IMR-90 (cell line): ENCODE measurements at regions not wholly inside any gene's neighbourhood (a gene's known extent, or its start where the extent isn't known, plus 50 kb on each side); places are given as distances from the start of the nearest gene placed in this dataset.

ENCODE experiments used
- ATAC-seq: fragments of 200-7000 bp; cut with Tn5 transposase; 2 replicates; pipeline ENCODE4 v1.9.1; 2020; ENCODE audit warnings: low read depth, mild to moderate bottlenecking, moderate library complexity
- BruUV-seq: library from RNA; stranded (reverse); fragments of 400-500 nt; replicated peaks from 2 replicates; lab custom pipeline; 2021; lab: Mats Ljungman, UMichigan
- CTCF ChIA-PET: fragments of 300-600 bp; formaldehyde crosslinking; extraction: SDS; loops from one replicate; lab custom pipeline; 2021; ENCODE audit warnings: antibody characterized with exemption; lab: Yijun Ruan, JAX
- POLR2A ChIA-PET: fragments of 300-600 bp; sonication (Branson Sonifier 250); formaldehyde crosslinking; loops from one replicate; lab custom pipeline; 2022; ENCODE audit warnings: antibody characterized with exemption; ENCODE audit not compliant: unreplicated experiment; lab: Charles Lee
- DNase-seq: peaks from one replicate; pipeline ENCODE4 v3.0.0; 2013
- H2AFZ ChIP-seq: replicated peaks from 2 replicates; pipeline ENCODE3; 2013; ENCODE audit warnings: low read length, mild to moderate bottlenecking; ENCODE audit not compliant: poor library complexity
- H2AK5ac ChIP-seq: 2 replicates; pipeline ENCODE4 v1.6.1; 2013; ENCODE audit warnings: low read depth, low read length, inconsistent platforms
- H2AK9ac ChIP-seq: replicated peaks from 2 replicates; pipeline ENCODE3; 2013; ENCODE audit warnings: mild to moderate bottlenecking, low read depth, low read length, moderate library complexity; ENCODE audit not compliant: poor library complexity
- H2BK120ac ChIP-seq: 2 replicates; pipeline ENCODE4 v1.6.1; 2013; ENCODE audit warnings: low read depth, low read length, inconsistent platforms
- H2BK15ac ChIP-seq: 3 replicates; pipeline ENCODE4 v1.6.1; 2013; ENCODE audit warnings: low read depth, low read length, inconsistent platforms
- H2BK20ac ChIP-seq: 2 replicates; pipeline ENCODE4 v1.6.1; 2013; ENCODE audit warnings: low read depth, mild to moderate bottlenecking, inconsistent platforms, low read length, moderate library complexity
- H2BK5ac ChIP-seq: 2 replicates; pipeline ENCODE4 v1.6.1; 2013; ENCODE audit warnings: mild to moderate bottlenecking, low read depth, low read length, inconsistent platforms; ENCODE audit not compliant: poor library complexity, severe bottlenecking
- H3K14ac ChIP-seq: replicated peaks from 2 replicates; pipeline ENCODE4 v1.6.1; 2013; ENCODE audit warnings: low read depth, low read length, inconsistent platforms
- H3K18ac ChIP-seq: 2 replicates; pipeline ENCODE4 v1.6.1; 2013; ENCODE audit warnings: low read depth, low read length, control low read depth
- H3K23ac ChIP-seq: 2 replicates; pipeline ENCODE4 v1.6.1; 2013; ENCODE audit warnings: low read depth, low read length, inconsistent platforms
- H3K27ac ChIP-seq: 2 replicates; pipeline ENCODE4 v1.5.1; 2013; ENCODE audit warnings: mild to moderate bottlenecking, control low read depth, low read length; ENCODE audit not compliant: insufficient read depth
- H3K27me3 ChIP-seq: 2 replicates; pipeline ENCODE4 v1.6.1; 2013; ENCODE audit warnings: low read length; ENCODE audit not compliant: control insufficient read depth, insufficient read depth
- H3K36me3 ChIP-seq: 2 replicates; pipeline ENCODE4 v1.6.1; 2013; ENCODE audit warnings: low read length, mixed read lengths; ENCODE audit not compliant: control insufficient read depth, insufficient read depth
- H3K4ac ChIP-seq: 2 replicates; pipeline ENCODE4 v1.6.1; 2013; ENCODE audit warnings: low read depth, low read length, inconsistent platforms
- H3K4me1 ChIP-seq: 2 replicates; pipeline ENCODE4 v1.6.1; 2013; ENCODE audit warnings: low read length, mixed read lengths; ENCODE audit not compliant: control insufficient read depth, insufficient read depth
- H3K4me2 ChIP-seq: 2 replicates; pipeline ENCODE4 v1.6.1; 2013; ENCODE audit warnings: low read depth, mild to moderate bottlenecking, control low read depth, low read length, moderate library complexity
- H3K4me3 ChIP-seq: 2 replicates; pipeline ENCODE4 v1.5.1; 2013; ENCODE audit warnings: low read depth, mild to moderate bottlenecking, control low read depth, low read length, moderate library complexity; ENCODE audit not compliant: insufficient read depth
- H3K56ac ChIP-seq: 2 replicates; pipeline ENCODE4 v1.6.1; 2013; ENCODE audit warnings: low read length, inconsistent platforms; ENCODE audit not compliant: insufficient read depth; ENCODE audit errors: extremely low read depth
- H3K79me1 ChIP-seq, 2 experiments: 2 replicates each; pipeline ENCODE4 v1.6.1; 2013; ENCODE audit warnings: low read length in 2 of 2, inconsistent platforms in 1 of 2, low read depth in 1 of 2
- H3K9ac ChIP-seq: 2 replicates; pipeline ENCODE4 v1.6.1; 2013; ENCODE audit warnings: low read depth, low read length, control low read depth
- H3K9me1 ChIP-seq: 2 replicates; pipeline ENCODE4 v1.6.1; 2013; ENCODE audit warnings: low read length, inconsistent platforms; ENCODE audit not compliant: insufficient read depth
- H3K9me3 ChIP-seq: 2 replicates; pipeline ENCODE4 v1.6.1; 2013; ENCODE audit warnings: low read length; ENCODE audit not compliant: control insufficient read depth, insufficient read depth
- H4K20me1 ChIP-seq: 2 replicates; pipeline ENCODE4 v1.6.1; 2013; ENCODE audit warnings: low read length, inconsistent platforms; ENCODE audit not compliant: insufficient read depth
- H4K5ac ChIP-seq: 2 replicates; pipeline ENCODE4 v1.6.1; 2013; ENCODE audit warnings: mild to moderate bottlenecking, low read depth, low read length, control low read depth
- H4K8ac ChIP-seq, 2 experiments: 2 replicates each; pipeline ENCODE4 v1.6.1; 2013; ENCODE audit warnings: low read depth in 2 of 2, low read length in 2 of 2, control low read depth in 1 of 2, inconsistent platforms in 1 of 2
- H4K91ac ChIP-seq: 2 replicates; pipeline ENCODE4 v1.6.1; 2013; ENCODE audit warnings: low read depth, low read length, inconsistent platforms; ENCODE audit not compliant: insufficient read depth
- BHLHE40 ChIP-seq: fragments of 150-350 bp; IDR thresholded peaks from 2 replicates; pipeline ENCODE4 v1.6.1; 2016; ENCODE audit warnings: mild to moderate bottlenecking, low read depth, low read length
- CHD1 ChIP-seq: IDR thresholded peaks from 2 replicates; pipeline ENCODE4 v1.6.1; 2012; ENCODE audit warnings: low read depth, low read length, improper control_type of control experiment
- MAFK ChIP-seq: IDR thresholded peaks from 2 replicates; pipeline ENCODE4 v1.6.1; 2012; ENCODE audit warnings: low read depth, low read length, improper control_type of control experiment
- MAZ ChIP-seq: IDR thresholded peaks from 2 replicates; pipeline ENCODE4 v1.6.1; 2012; ENCODE audit warnings: low read depth, mild to moderate bottlenecking, low read length, improper control_type of control experiment, moderate library complexity, borderline replicate concordance
- MXI1 ChIP-seq: IDR thresholded peaks from 2 replicates; pipeline ENCODE4 v1.6.1; 2012; ENCODE audit warnings: low read depth, mild to moderate bottlenecking, low read length, moderate library complexity, borderline replicate concordance
- NFE2L2 ChIP-seq: fragments of 150-350 bp; IDR thresholded peaks from 2 replicates; pipeline ENCODE4 v1.6.1; 2016; ENCODE audit warnings: low read depth, mild to moderate bottlenecking, low read length
- POLR2A ChIP-seq: IDR thresholded peaks from 2 replicates; pipeline ENCODE4 v1.6.1; 2012; ENCODE audit warnings: mild to moderate bottlenecking, low read depth, low read length
- RAD21 ChIP-seq: IDR thresholded peaks from 2 replicates; pipeline ENCODE4 v1.6.1; 2012; ENCODE audit warnings: low read length, improper control_type of control experiment
- RFX5 ChIP-seq: IDR thresholded peaks from 2 replicates; pipeline ENCODE4 v1.8.0; 2012; ENCODE audit warnings: low read depth, mild to moderate bottlenecking, low read length, moderate library complexity
- WGBS, 2 experiments: methylation state at CpG; one replicate each; pipeline versions ENCODE4 v1.1.5 to v1.1.7; 2013; ENCODE audit warnings: missing lambda C conversion rate in 2 of 2; ENCODE audit not compliant: insufficient read length in 1 of 2; ENCODE audit errors: extremely low coverage in 2 of 2; 5-methylcytosine and 5-hydroxymethylcytosine counted together
- dilution Hi-C: fragments of 300-500 bp; cut with HindIII; formaldehyde crosslinking; loops from one replicate; pipeline ENCODE4 v1.14.3; 2018; ENCODE audit warnings: low sequenced_read_pairs; ENCODE audit not compliant: unreplicated experiment
- in situ Hi-C: fragments of 300-500 bp; cut with MboI; formaldehyde crosslinking; loops from 3 replicates; pipeline ENCODE4 v1.14.3; 2019; ENCODE audit warnings: low sequenced_read_pairs, inconsistent platforms, mixed read lengths
- intact Hi-C: fragments of 100-400 bp; cut with micrococcal nuclease; formaldehyde crosslinking; loops from 2 replicates; pipeline ENCODE4 v1.10.0; 2022
- TF ChIP-seq, protein P1 (sequence below): conservative IDR thresholded peaks from 2 replicates; pipeline ENCODE4 v1.5.1; 2012; ENCODE audit warnings: mild to moderate bottlenecking, low read depth, low read length, improper control_type of control experiment
- TF ChIP-seq, protein P2 (sequence below): fragments of 150-350 bp; IDR thresholded peaks from 2 replicates; pipeline ENCODE4 v1.6.1; 2016; ENCODE audit warnings: low read depth, mild to moderate bottlenecking, low read length, moderate library complexity, borderline replicate concordance
- TF ChIP-seq, protein P3 (sequence below): fragments of 150-350 bp; IDR thresholded peaks from 2 replicates; pipeline ENCODE4 v1.6.1; 2017; ENCODE audit warnings: mild to moderate bottlenecking, antibody characterized with exemption, low read length, low read depth

DNA sequence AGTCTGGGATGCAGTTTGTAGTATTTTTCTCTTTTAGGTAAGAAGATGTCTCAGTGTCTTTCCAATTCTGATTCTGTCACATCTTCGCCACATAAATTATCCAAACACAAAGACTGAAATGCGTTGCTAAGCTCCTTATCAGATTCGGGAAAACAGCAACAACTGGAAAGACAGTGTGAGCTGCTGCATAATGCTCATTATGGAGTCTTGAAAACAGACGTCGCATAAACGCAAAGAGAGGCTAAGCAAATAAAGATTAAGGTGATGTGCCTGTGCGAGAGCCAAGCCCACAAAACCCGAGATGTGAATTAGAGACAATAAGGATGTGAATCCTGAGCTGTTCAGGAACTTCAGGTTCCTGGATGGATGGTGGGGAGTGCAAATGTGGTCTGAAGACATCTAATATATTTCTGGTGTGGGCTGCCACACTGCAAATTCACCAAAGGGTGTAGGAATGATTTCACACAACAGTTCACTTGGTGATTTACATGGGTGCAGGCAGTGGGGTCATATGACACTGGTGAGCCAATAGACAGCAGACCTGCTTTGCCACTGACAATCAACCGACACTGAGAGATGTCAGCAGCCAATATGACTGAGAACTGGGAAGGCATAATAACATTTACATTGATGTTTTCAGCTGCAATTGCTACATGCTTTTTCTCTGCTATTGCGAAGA lies 195.8 kb downstream of the MTX2 start:
- Histone ChIP-seq H3K23ac (no peak overlapping the region), H3K4me3 (no peak overlapping the region), H4K20me1 (no peaks in the 10 kb centered on the region), H3K27ac (no peak overlapping the region), H3K79me1 (no peaks in the 10 kb centered on the region), H3K36me3 (no peaks in the 10 kb centered on the region), H2BK15ac (no peak overlapping the region), H2AK9ac (no peak overlapping the region), H3K27me3 (peaks cover 11% of the 10 kb centered on the region), H3K4me1 (peaks cover 2% of the 10 kb centered on the region), H3K9ac (no peak overlapping the region), H4K5ac (no peak overlapping the region), H4K91ac (no peak overlapping the region), H3K56ac (no peak overlapping the region), H3K14ac (no peak overlapping the region), H2BK5ac (no peak overlapping the region), H3K18ac (no peak overlapping the region), H3K9me3 (no peaks in the 10 kb centered on the region), H2AK5ac (no peak overlapping the region), H3K4ac (no peak overlapping the region), H2AFZ (no peak overlapping the region), H3K9me1 (no peaks in the 10 kb centered on the region), H2BK120ac (no peak overlapping the region), H4K8ac (no peak overlapping the region), H2BK20ac (no peak overlapping the region), H3K4me2 (no peak overlapping the region)
- ChIA-PET CTCF (interaction anchor here (1.1 kb wide), 1 partner anchor 42 kb away, joined by 3 read pairs; no protein-coding TSS in a partner anchor), POLR2A (no interaction called here)
- WGBS, 2 experiments = 48% methylated on average over 6 of the region's 10 CpGs; no CpG with 5 or more reads in 1 of the 2 experiments
- TF ChIP-seq, protein P1, sequence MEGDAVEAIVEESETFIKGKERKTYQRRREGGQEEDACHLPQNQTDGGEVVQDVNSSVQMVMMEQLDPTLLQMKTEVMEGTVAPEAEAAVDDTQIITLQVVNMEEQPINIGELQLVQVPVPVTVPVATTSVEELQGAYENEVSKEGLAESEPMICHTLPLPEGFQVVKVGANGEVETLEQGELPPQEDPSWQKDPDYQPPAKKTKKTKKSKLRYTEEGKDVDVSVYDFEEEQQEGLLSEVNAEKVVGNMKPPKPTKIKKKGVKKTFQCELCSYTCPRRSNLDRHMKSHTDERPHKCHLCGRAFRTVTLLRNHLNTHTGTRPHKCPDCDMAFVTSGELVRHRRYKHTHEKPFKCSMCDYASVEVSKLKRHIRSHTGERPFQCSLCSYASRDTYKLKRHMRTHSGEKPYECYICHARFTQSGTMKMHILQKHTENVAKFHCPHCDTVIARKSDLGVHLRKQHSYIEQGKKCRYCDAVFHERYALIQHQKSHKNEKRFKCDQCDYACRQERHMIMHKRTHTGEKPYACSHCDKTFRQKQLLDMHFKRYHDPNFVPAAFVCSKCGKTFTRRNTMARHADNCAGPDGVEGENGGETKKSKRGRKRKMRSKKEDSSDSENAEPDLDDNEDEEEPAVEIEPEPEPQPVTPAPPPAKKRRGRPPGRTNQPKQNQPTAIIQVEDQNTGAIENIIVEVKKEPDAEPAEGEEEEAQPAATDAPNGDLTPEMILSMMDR = no peak
- TF ChIP-seq, protein P2, sequence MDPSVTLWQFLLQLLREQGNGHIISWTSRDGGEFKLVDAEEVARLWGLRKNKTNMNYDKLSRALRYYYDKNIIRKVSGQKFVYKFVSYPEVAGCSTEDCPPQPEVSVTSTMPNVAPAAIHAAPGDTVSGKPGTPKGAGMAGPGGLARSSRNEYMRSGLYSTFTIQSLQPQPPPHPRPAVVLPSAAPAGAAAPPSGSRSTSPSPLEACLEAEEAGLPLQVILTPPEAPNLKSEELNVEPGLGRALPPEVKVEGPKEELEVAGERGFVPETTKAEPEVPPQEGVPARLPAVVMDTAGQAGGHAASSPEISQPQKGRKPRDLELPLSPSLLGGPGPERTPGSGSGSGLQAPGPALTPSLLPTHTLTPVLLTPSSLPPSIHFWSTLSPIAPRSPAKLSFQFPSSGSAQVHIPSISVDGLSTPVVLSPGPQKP = no peak
- TF ChIP-seq RAD21 = no peak
- no peak for TF ChIP-seq NFE2L2
- TF ChIP-seq BHLHE40 = no peak
- TF ChIP-seq RFX5 = no peak
- no peak for TF ChIP-seq CHD1
- no peak for TF ChIP-seq MAZ
- no peak for TF ChIP-seq MXI1
- TF ChIP-seq MAFK = no peak
- TF ChIP-seq, protein P3, sequence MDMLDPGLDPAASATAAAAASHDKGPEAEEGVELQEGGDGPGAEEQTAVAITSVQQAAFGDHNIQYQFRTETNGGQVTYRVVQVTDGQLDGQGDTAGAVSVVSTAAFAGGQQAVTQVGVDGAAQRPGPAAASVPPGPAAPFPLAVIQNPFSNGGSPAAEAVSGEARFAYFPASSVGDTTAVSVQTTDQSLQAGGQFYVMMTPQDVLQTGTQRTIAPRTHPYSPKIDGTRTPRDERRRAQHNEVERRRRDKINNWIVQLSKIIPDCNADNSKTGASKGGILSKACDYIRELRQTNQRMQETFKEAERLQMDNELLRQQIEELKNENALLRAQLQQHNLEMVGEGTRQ = no peak
- TF ChIP-seq POLR2A = no peak
- in situ Hi-C loops (no loop called here), dilution Hi-C loops (no loop called here), intact Hi-C loops (no loop called here)
- no TSS peak for BruUV-seq
- ATAC-seq (no peak), DNase-seq (no peak)
